ENCODE measurements at regions not wholly inside any gene's neighbourhood (a gene's known extent, or its start where the extent isn't known, plus 50 kb on each side); places are given as distances from the start of the nearest gene placed in this dataset.

DNA sequence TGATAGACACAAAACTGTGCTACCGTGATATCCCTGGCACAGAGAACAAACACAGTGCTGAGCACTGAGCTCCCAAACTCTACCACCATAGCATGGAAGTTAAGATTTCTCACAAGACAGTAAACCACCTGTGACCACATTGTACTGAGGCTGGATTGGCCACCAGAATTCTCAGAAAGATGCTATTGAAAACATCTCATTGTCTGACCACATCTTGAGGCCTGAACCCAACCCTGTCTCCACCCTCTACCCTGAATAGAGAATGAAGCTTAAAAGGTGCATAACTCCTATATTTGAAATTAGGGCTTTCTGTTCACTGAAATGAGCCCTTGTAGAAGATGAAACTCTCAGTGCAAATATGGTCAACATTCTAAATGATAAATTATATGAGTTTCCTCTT, 281.3 kb upstream of the NPAP1 start:
- TF ChIP-seq TAF1 (IDR thresholded peaks at IDR 0.05; ENCODE audit: low read depth), result no peak
- TF ChIP-seq NFIC (IDR thresholded peaks at IDR 0.05), result no peak
- TF ChIP-seq, protein P1, sequence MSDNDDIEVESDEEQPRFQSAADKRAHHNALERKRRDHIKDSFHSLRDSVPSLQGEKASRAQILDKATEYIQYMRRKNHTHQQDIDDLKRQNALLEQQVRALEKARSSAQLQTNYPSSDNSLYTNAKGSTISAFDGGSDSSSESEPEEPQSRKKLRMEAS (IDR thresholded peaks at IDR 0.05), result no peak
- TF ChIP-seq CREB1 (IDR thresholded peaks at IDR 0.05; ENCODE audit: low read depth), result no peak
- TF ChIP-seq TEAD4 (IDR thresholded peaks at IDR 0.05), result no peak
- TF ChIP-seq RAD21 (IDR thresholded peaks at IDR 0.05; ENCODE audit: low read depth), result no peak
- TF ChIP-seq CEBPB (IDR thresholded peaks at IDR 0.05), result no peak
- TF ChIP-seq EP300 (IDR thresholded peaks at IDR 0.05; ENCODE audit: borderline replicate concordance), result no peak

DNA sequence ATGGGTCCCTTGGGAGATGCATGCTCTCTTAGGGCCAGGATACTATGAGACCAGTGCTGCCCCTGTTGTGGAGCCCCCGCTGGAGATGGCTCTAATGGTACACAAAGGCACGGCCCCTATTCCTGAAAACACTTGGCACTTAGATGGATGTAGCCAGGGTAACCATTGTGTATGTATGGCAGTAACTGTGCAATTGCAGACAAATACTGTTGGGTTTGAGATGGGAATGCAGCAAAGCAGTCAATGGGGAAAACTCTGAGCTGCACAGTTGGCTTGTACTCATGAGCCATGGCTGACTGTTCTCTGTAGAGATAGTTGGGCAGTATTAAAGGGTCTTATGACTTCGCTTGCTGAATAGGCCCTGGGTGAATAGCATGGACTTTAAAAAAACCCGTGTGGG, 67.9 kb upstream of the NPAP1 start:
- TF ChIP-seq ZBTB7A (IDR thresholded peaks at IDR 0.05; ENCODE audit: low read depth) (no peak), TCF12 (IDR thresholded peaks at IDR 0.05; ENCODE audit: low read depth) (no peak), CREB1 (IDR thresholded peaks at IDR 0.05; ENCODE audit: low read depth) (no peak), NFIC (IDR thresholded peaks at IDR 0.05) (no peak), RAD21 (IDR thresholded peaks at IDR 0.05; ENCODE audit: low read depth) (no peak), CEBPB (IDR thresholded peaks at IDR 0.05) (no peak), YY1 (IDR thresholded peaks at IDR 0.05; ENCODE audit: low read depth) (no peak), TEAD4 (IDR thresholded peaks at IDR 0.05) (no peak), TAF1 (IDR thresholded peaks at IDR 0.05; ENCODE audit: low read depth) (no peak), FOXM1 (IDR thresholded peaks at IDR 0.05; ENCODE audit: borderline replicate concordance, low read depth) (no peak), EP300 (IDR thresholded peaks at IDR 0.05; ENCODE audit: borderline replicate concordance) (no peak), REST (IDR thresholded peaks at IDR 0.05; ENCODE audit: low read depth) (no peak), EGR1 (IDR thresholded peaks at IDR 0.05) (no peak)
- TF ChIP-seq, protein P1 (IDR thresholded peaks at IDR 0.05), result no peak
- TF ChIP-seq, protein P2, sequence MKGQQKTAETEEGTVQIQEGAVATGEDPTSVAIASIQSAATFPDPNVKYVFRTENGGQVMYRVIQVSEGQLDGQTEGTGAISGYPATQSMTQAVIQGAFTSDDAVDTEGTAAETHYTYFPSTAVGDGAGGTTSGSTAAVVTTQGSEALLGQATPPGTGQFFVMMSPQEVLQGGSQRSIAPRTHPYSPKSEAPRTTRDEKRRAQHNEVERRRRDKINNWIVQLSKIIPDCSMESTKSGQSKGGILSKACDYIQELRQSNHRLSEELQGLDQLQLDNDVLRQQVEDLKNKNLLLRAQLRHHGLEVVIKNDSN (IDR thresholded peaks at IDR 0.05), result no peak

- TF ChIP-seq REST (IDR thresholded peaks at IDR 0.05; ENCODE audit: low read depth) (no peak), TAF1 (IDR thresholded peaks at IDR 0.05; ENCODE audit: low read depth) (no peak), EGR1 (IDR thresholded peaks at IDR 0.05) (no peak), RAD21 (IDR thresholded peaks at IDR 0.05; ENCODE audit: low read depth) (no peak)
- TF ChIP-seq, protein P1 (IDR thresholded peaks at IDR 0.05), result no peak
- TF ChIP-seq, protein P2 (IDR thresholded peaks at IDR 0.05), result no peak
These were observed 57.9 kb upstream of the NPAP1 start for GRCh38 chr15:24617646-24618045.

- TF ChIP-seq RAD21 (IDR thresholded peaks at IDR 0.05; ENCODE audit: low read depth), result no peak
These were observed 53.9 kb upstream of the NPAP1 start for GRCh38 chr15:24621630-24622215.
